Neural cell (in vitro differentiated cells): ENCODE measurements at regions not wholly inside any gene's neighbourhood (a gene's known extent, or its start where the extent isn't known, plus 50 kb on each side); places are given as distances from the start of the nearest gene placed in this dataset.

Experiments used
- H2AFZ ChIP-seq: fragments of 200-600, 300-800 bp; sonication (generic), shearing (Covaris generic); 2 replicates; pipeline ENCODE4 v1.6.0; 2014; ENCODE audit warnings: low read depth, mild to moderate bottlenecking, antibody characterized with exemption, low read length, moderate library complexity
- H3F3A ChIP-seq: fragments of 200-600 bp; shearing (Covaris generic); 2 replicates; pipeline ENCODE4 v1.6.1; 2016; ENCODE audit warnings: mild to moderate bottlenecking, moderate library complexity, mixed read lengths, antibody characterized with exemption, low read length; ENCODE audit not compliant: insufficient read depth, poor library complexity, severe bottlenecking
- H3K27ac ChIP-seq: fragments of 200-600, 300-800 bp; sonication (generic), shearing (Covaris generic); 2 replicates; pipeline ENCODE4 v1.5.1; 2014; ENCODE audit warnings: mild to moderate bottlenecking, low read length, moderate library complexity
- H3K27me3 ChIP-seq: fragments of 300-800, 200-600 bp; sonication (generic), shearing (Covaris generic); 2 replicates; pipeline ENCODE4 v1.6.0; 2014; ENCODE audit warnings: mild to moderate bottlenecking, low read depth, low read length, moderate library complexity; ENCODE audit not compliant: insufficient read depth
- H3K36me3 ChIP-seq: fragments of 300-800, 200-600 bp; sonication (generic), shearing (Covaris generic); 2 replicates; pipeline ENCODE4 v1.5.1; 2014; ENCODE audit warnings: mild to moderate bottlenecking, antibody characterized with exemption, low read length, moderate library complexity; ENCODE audit not compliant: insufficient read depth
- H3K4me2 ChIP-seq: fragments of 300-800, 200-600 bp; sonication (generic), shearing (Covaris generic); 2 replicates; pipeline ENCODE4 v1.6.0; 2014; ENCODE audit warnings: mild to moderate bottlenecking, low read length
- H3K4me3 ChIP-seq: fragments of 300-800, 200-600 bp; sonication (generic), shearing (Covaris generic); 2 replicates; pipeline ENCODE4 v1.5.1; 2014; ENCODE audit warnings: mild to moderate bottlenecking, low read length, moderate library complexity
- H3K79me2 ChIP-seq: fragments of 200-600 bp; shearing (Covaris generic); replicated peaks from 2 replicates; pipeline ENCODE4 v1.6.0; 2014; ENCODE audit warnings: mild to moderate bottlenecking, low read length, moderate library complexity; ENCODE audit not compliant: insufficient read depth
- H3K9ac ChIP-seq: fragments of 300-800, 200-600 bp; sonication (generic), shearing (Covaris generic); 2 replicates; pipeline ENCODE4 v1.6.1; 2016; ENCODE audit warnings: mild to moderate bottlenecking, low read length, mixed read lengths
- H3K9me2 ChIP-seq: fragments of 200-600 bp; shearing (Covaris generic); 2 replicates; pipeline ENCODE4 v1.6.1; 2016; ENCODE audit warnings: mild to moderate bottlenecking, low read length, mixed read lengths; ENCODE audit not compliant: insufficient read depth
- H3K9me3 ChIP-seq: fragments of 200-600, 300-800 bp; sonication (generic), shearing (Covaris generic); 2 replicates; pipeline ENCODE4 v1.6.1; 2016; ENCODE audit warnings: mild to moderate bottlenecking, mixed run types, low read length, moderate library complexity, mixed read lengths
- H4K20me1 ChIP-seq: fragments of 200-600 bp; shearing (Covaris generic); 2 replicates; pipeline ENCODE4 v1.6.1; 2016; ENCODE audit warnings: mild to moderate bottlenecking, mixed run types; ENCODE audit not compliant: insufficient read depth
- CTCF ChIP-seq: fragments of 450-650 bp; IDR thresholded peaks from 2 replicates; pipeline ENCODE4 v1.5.1; 2014; ENCODE audit warnings: antibody characterized with exemption, mild to moderate bottlenecking, moderate library complexity; ENCODE audit not compliant: poor library complexity, severe bottlenecking
- EP300 ChIP-seq: fragments of 450-650 bp; conservative IDR thresholded peaks from 2 replicates; pipeline ENCODE4 v1.6.1; 2014; ENCODE audit warnings: antibody characterized with exemption, mild to moderate bottlenecking, moderate library complexity; ENCODE audit not compliant: poor library complexity, severe bottlenecking
- EZH2 ChIP-seq: fragments of 200-600, 300-800 bp; shearing (Covaris generic), sonication (generic); IDR thresholded peaks from 2 replicates; pipeline ENCODE4 v1.6.1; 2014; ENCODE audit warnings: antibody characterized with exemption, low read length, borderline replicate concordance, mild to moderate bottlenecking; ENCODE audit not compliant: insufficient read depth, poor library complexity, severe bottlenecking
- MXI1 ChIP-seq: fragments of 450-650 bp; conservative IDR thresholded peaks from 2 replicates; pipeline ENCODE4 v1.6.1; 2014; ENCODE audit warnings: antibody characterized with exemption, mild to moderate bottlenecking; ENCODE audit not compliant: poor library complexity, severe bottlenecking
- POLR2AphosphoS5 ChIP-seq: IDR thresholded peaks from 2 replicates; pipeline ENCODE4 v1.6.1; 2012
- RAD21 ChIP-seq: fragments of 450-650 bp; conservative IDR thresholded peaks from 2 replicates; pipeline ENCODE4 v1.6.1; 2014; ENCODE audit warnings: antibody characterized with exemption, mild to moderate bottlenecking, moderate library complexity
- REST ChIP-seq: IDR thresholded peaks from 2 replicates; pipeline ENCODE4 v1.6.1; 2012; ENCODE audit warnings: borderline replicate concordance
- SMC3 ChIP-seq: fragments of 450-650 bp; conservative IDR thresholded peaks from 2 replicates; pipeline ENCODE4 v1.6.1; 2014; ENCODE audit warnings: antibody characterized with exemption, mild to moderate bottlenecking, moderate library complexity; ENCODE audit not compliant: poor library complexity
- TAF1 ChIP-seq: IDR thresholded peaks from 2 replicates; pipeline ENCODE4 v1.6.1; 2012; ENCODE audit warnings: low read depth

DNA sequence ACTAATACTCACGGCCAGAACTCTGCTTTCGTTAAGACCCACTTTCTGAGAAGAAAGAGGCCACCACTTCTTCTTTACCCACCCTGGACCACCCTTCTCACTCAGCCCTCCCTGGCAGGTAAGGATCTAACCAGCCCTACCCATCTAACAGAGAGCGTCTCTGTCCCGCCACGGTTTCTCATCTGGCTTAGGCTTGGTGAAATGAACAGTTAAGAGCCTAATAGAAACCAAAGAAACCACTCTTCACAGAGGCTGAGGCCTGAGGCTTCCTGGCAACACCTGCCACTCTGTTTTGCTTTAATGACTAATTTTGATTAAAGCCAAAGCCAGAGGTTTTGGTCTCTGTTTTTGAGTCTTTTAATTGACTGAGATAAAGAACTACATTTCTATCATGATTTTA, 354.1 kb upstream of the SLC30A5 start:
- Histone ChIP-seq H2AFZ (no peak overlapping the region), H3K27ac (no peak overlapping the region), H3K9me3 (no peaks in the 10 kb centered on the region), H3K9me2 (no peaks in the 10 kb centered on the region), H3F3A (no peaks in the 10 kb centered on the region), H3K79me2 (no peaks in the 10 kb centered on the region), H3K4me2 (no peak overlapping the region), H3K27me3 (no peaks in the 10 kb centered on the region), H3K9ac (no peak overlapping the region), H3K4me3 (no peak overlapping the region), H4K20me1 (no peaks in the 10 kb centered on the region), H3K36me3 (no peaks in the 10 kb centered on the region)
- no peak for TF ChIP-seq TAF1
- no peak for TF ChIP-seq SMC3
- TF ChIP-seq EP300, result no peak
- no peak for TF ChIP-seq EZH2
- TF ChIP-seq POLR2AphosphoS5, result no peak
- no peak for TF ChIP-seq CTCF
- no peak for TF ChIP-seq MXI1
- TF ChIP-seq REST, result no peak
- TF ChIP-seq RAD21, result no peak

GRCh38 chr5:68740226-68740910, 353.4 kb upstream of the SLC30A5 start:
- Histone ChIP-seq H3K27ac (no peak overlapping the region), H2AFZ (no peak overlapping the region), H4K20me1 (no peaks in the 10 kb centered on the region), H3K4me2 (no peak overlapping the region), H3K9ac (no peak overlapping the region), H3K4me3 (no peak overlapping the region), H3K9me2 (no peaks in the 10 kb centered on the region), H3K79me2 (no peaks in the 10 kb centered on the region), H3K9me3 (no peaks in the 10 kb centered on the region), H3K27me3 (no peaks in the 10 kb centered on the region), H3K36me3 (no peaks in the 10 kb centered on the region), H3F3A (no peaks in the 10 kb centered on the region)
- TF ChIP-seq TAF1, result no peak
- no peak for TF ChIP-seq RAD21
- no peak for TF ChIP-seq SMC3
- TF ChIP-seq POLR2AphosphoS5, result no peak
- no peak for TF ChIP-seq EZH2
- no peak for TF ChIP-seq MXI1
- TF ChIP-seq EP300, result no peak
